ENCODE measurements at regions not wholly inside any gene's neighbourhood (a gene's known extent, or its start where the extent isn't known, plus 50 kb on each side); places are given as distances from the start of the nearest gene placed in this dataset.

DNA sequence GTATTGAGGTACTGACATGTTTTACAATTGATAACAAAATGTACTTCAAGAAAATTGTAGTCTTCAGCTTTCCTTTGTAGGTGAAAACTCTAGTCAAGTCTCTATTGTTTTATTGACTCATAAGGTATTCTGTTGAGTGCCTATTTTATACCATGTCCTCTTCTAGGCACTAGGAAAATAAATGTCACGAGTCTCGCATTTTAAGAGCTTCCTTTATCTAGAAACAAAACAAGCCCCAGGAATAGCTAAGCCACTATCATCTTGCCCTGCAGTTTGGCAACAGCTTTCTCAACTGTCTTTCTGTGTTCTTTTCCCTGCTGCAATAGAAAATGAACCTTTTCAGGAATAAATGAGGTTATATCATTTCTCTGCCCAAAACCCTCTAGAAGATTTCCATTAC is 288.5 kb upstream of the NEGR1 start:
- H3K36me3 ChIP-seq (ENCODE audit: insufficient read depth, low read length) = no peaks in the 10 kb centered on the region
- no peak overlapping the region for H3K9ac ChIP-seq (ENCODE audit: low read length)
- H4K20me1 ChIP-seq (ENCODE audit: insufficient read depth) = no peaks in the 10 kb centered on the region
- H2AFZ ChIP-seq (ENCODE audit: low read depth, low read length) = no peak overlapping the region
- H3F3A ChIP-seq (ENCODE audit: insufficient read depth, low read length, poor library complexity, severe bottlenecking) = no peaks in the 10 kb centered on the region
- H3K4me2 ChIP-seq (ENCODE audit: low read length) = no peak overlapping the region
- no peaks in the 10 kb centered on the region for H3K27me3 ChIP-seq (ENCODE audit: insufficient read depth, low read depth, low read length)
- H3K79me2 ChIP-seq (replicated peaks; ENCODE audit: insufficient read depth, low read length) = no peaks in the 10 kb centered on the region
- no peaks in the 10 kb centered on the region for H3K9me3 ChIP-seq (ENCODE audit: low read length)
- TF ChIP-seq POLR2AphosphoS5 (IDR thresholded peaks at IDR 0.05) (no peak), SMC3 (conservative IDR thresholded peaks at IDR 0.05; ENCODE audit: poor library complexity) (no peak), EZH2 (IDR thresholded peaks at IDR 0.05; ENCODE audit: borderline replicate concordance, insufficient read depth, low read length, poor library complexity, severe bottlenecking) (no peak)
- TF ChIP-seq, protein P1, sequence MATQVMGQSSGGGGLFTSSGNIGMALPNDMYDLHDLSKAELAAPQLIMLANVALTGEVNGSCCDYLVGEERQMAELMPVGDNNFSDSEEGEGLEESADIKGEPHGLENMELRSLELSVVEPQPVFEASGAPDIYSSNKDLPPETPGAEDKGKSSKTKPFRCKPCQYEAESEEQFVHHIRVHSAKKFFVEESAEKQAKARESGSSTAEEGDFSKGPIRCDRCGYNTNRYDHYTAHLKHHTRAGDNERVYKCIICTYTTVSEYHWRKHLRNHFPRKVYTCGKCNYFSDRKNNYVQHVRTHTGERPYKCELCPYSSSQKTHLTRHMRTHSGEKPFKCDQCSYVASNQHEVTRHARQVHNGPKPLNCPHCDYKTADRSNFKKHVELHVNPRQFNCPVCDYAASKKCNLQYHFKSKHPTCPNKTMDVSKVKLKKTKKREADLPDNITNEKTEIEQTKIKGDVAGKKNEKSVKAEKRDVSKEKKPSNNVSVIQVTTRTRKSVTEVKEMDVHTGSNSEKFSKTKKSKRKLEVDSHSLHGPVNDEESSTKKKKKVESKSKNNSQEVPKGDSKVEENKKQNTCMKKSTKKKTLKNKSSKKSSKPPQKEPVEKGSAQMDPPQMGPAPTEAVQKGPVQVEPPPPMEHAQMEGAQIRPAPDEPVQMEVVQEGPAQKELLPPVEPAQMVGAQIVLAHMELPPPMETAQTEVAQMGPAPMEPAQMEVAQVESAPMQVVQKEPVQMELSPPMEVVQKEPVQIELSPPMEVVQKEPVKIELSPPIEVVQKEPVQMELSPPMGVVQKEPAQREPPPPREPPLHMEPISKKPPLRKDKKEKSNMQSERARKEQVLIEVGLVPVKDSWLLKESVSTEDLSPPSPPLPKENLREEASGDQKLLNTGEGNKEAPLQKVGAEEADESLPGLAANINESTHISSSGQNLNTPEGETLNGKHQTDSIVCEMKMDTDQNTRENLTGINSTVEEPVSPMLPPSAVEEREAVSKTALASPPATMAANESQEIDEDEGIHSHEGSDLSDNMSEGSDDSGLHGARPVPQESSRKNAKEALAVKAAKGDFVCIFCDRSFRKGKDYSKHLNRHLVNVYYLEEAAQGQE (IDR thresholded peaks at IDR 0.05; ENCODE audit: borderline replicate concordance) = no peak
- H3K4me3 ChIP-seq (ENCODE audit: low read length) = no peak overlapping the region
- no peaks in the 10 kb centered on the region for H3K9me2 ChIP-seq (ENCODE audit: insufficient read depth, low read length)
- H3K27ac ChIP-seq (ENCODE audit: low read length) = no peak overlapping the region

DNA sequence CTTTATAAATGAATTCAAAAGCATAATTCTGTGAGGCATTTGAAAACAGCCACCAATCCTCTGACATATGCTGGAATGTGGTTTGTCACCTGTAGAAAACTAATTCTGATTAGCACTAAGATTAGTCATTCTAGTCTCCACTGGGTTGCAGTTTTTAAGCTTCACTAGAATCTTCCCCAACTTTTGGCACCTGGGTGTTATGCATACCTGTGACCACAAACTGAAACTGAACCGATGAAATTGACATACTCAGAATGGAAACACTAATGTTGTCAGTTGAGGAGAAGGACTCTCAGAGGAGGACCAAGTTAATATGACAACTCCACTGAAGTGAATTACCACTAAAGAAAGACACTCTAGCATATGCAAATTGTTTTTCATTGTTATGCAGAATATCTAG is 285.8 kb upstream of the NEGR1 start:
- Histone ChIP-seq H3F3A (ENCODE audit: insufficient read depth, low read length, poor library complexity, severe bottlenecking) (no peaks in the 10 kb centered on the region), H4K20me1 (ENCODE audit: insufficient read depth) (no peaks in the 10 kb centered on the region), H3K27ac (ENCODE audit: low read length) (no peak overlapping the region), H3K79me2 (replicated peaks; ENCODE audit: insufficient read depth, low read length) (no peaks in the 10 kb centered on the region), H3K9me2 (ENCODE audit: insufficient read depth, low read length) (no peaks in the 10 kb centered on the region), H3K4me3 (ENCODE audit: low read length) (no peak overlapping the region), H3K4me2 (ENCODE audit: low read length) (no peak overlapping the region), H3K9me3 (ENCODE audit: low read length) (no peaks in the 10 kb centered on the region), H2AFZ (ENCODE audit: low read depth, low read length) (no peak overlapping the region), H3K9ac (ENCODE audit: low read length) (no peak overlapping the region), H3K27me3 (ENCODE audit: insufficient read depth, low read depth, low read length) (no peaks in the 10 kb centered on the region), H3K36me3 (ENCODE audit: insufficient read depth, low read length) (no peaks in the 10 kb centered on the region)
- TF ChIP-seq TAF1 (IDR thresholded peaks at IDR 0.05; ENCODE audit: low read depth) = no peak
- TF ChIP-seq MXI1 (conservative IDR thresholded peaks at IDR 0.05; ENCODE audit: poor library complexity, severe bottlenecking) = no peak
- no peak for TF ChIP-seq SMC3 (conservative IDR thresholded peaks at IDR 0.05; ENCODE audit: poor library complexity)
- TF ChIP-seq, protein P2, sequence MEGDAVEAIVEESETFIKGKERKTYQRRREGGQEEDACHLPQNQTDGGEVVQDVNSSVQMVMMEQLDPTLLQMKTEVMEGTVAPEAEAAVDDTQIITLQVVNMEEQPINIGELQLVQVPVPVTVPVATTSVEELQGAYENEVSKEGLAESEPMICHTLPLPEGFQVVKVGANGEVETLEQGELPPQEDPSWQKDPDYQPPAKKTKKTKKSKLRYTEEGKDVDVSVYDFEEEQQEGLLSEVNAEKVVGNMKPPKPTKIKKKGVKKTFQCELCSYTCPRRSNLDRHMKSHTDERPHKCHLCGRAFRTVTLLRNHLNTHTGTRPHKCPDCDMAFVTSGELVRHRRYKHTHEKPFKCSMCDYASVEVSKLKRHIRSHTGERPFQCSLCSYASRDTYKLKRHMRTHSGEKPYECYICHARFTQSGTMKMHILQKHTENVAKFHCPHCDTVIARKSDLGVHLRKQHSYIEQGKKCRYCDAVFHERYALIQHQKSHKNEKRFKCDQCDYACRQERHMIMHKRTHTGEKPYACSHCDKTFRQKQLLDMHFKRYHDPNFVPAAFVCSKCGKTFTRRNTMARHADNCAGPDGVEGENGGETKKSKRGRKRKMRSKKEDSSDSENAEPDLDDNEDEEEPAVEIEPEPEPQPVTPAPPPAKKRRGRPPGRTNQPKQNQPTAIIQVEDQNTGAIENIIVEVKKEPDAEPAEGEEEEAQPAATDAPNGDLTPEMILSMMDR (IDR thresholded peaks at IDR 0.05; ENCODE audit: poor library complexity, severe bottlenecking) = no peak
- TF ChIP-seq EZH2 (IDR thresholded peaks at IDR 0.05; ENCODE audit: borderline replicate concordance, insufficient read depth, low read length, poor library complexity, severe bottlenecking) = no peak
- no peak for TF ChIP-seq RAD21 (conservative IDR thresholded peaks at IDR 0.05)
- TF ChIP-seq, protein P1 (IDR thresholded peaks at IDR 0.05; ENCODE audit: borderline replicate concordance) = no peak
- TF ChIP-seq POLR2AphosphoS5 (IDR thresholded peaks at IDR 0.05) = no peak
